COLO829 (cell line): ENCODE measurements at regions not wholly inside any gene's neighbourhood (a gene's known extent, or its start where the extent isn't known, plus 50 kb on each side); places are given as distances from the start of the nearest gene placed in this dataset.
"Not testable (repeated sequence)": the region's sequence is repeated elsewhere in the genome, so short reads cannot be mapped to it uniquely, and the experiment has no call there.

ENCODE experiments used
- DNase-seq: peaks from one replicate; pipeline ENCODE4 v3.0.0; 2012; ENCODE audit warnings: low spot score

GRCh38 chr5:30368064-30368463 lies 825.4 kb upstream of the CDH6 start:
- DNase-seq: no peak

DNA sequence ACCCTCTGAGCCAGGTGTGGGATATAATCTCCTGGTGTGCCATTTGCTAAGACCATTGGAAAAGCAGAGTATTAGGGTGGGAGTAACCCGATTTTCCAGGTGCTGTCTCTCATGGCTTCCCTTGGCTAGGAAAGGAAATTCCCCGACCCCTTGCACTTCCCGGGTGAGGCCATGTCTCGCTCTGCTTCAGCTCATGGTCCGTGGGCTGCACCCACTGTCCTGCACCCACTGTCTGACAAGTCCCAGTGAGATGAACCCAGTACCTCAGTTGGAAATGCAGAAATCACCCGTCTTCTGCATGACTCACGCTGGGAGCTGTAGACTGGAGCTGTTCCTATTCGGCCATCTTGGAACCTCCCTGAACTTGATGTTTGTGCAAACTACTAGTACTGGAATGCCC lies 828.5 kb upstream of the CDH6 start:
- not testable (repeated sequence) for DNase-seq

- DNase-seq: no peak
These were observed 836.1 kb upstream of the CDH6 start for GRCh38 chr5:30357371-30357770.

DNA sequence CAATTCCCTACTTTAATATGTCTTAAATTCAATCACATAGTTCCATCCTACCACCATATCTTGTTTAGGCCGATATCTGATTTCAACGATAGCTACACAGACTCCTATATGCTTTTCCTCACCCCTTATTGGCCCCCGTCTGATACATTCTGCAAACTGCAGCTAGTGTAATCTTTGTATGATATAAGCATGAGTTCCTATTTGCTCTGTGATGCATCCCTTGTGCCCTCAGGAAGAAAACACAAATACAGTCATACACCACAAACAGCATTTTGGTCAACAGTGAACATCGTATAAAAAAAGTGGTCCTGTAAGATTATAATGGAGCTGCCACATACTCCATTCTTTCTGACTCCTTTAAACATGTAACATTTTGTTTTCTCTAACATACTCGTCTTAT lies 837.8 kb upstream of the CDH6 start:
- no peak for DNase-seq

GRCh38 chr5:30347858-30348257 lies 845.6 kb upstream of the CDH6 start:
- DNase-seq: no peak

DNA sequence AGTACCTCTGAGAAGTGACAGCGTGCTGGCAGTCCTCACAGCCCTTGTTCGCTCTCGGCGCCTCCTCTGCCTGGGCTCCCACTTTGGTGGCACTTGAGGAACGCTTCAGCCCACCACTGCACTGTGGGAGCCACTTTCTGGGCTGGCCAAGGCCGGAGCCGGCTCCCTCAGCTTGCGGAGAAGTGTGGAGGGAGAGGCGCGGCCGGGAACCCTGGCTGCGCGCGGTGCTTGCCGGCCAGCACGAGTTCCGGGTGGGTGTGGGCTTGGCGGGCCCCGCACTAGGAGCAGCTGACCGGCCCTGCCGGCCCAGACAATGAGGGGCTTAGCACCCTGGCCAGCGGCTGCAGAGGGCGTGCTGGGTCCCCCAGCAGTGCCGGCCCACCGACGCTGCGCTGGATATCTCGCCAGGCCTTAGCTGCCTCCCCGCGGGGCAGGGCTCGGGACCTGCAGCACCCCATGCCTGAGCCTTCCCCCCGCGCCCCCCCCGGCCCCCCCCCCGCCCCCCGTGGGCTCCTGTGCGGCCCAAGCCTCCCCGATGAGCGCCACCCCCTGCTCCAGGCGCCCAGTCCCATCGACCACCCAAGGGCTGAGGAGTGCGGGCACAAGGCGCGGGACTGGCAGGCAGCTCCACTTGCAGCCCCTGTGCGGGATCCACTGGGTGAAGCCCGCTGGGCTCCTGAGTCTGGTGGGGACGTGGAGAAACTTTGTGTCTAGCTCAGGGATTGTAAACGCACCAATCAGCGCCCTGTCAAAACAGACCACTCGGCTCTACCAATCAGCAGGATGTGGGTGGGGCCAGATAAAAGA lies 847.7 kb upstream of the CDH6 start:
- not testable (repeated sequence) for DNase-seq

DNA sequence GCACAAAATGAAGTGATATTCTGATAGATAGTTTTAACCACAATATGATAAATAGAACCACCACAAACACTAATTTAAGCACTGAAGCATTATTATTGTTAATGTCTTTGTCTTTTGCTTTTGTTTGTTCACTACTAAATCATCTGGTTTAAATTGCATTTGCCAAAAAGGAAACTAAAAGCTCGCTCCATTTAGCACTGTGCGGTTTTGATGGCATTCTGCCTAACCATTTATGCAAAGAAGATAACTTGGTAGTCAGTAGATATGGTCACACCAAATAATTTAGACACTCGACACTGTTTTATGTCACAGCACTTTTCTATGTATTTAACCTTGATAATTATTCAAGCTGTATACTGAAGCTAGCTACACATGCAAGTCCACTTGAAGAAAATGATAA lies 849.8 kb upstream of the CDH6 start:
- DNase-seq: no peak

DNA sequence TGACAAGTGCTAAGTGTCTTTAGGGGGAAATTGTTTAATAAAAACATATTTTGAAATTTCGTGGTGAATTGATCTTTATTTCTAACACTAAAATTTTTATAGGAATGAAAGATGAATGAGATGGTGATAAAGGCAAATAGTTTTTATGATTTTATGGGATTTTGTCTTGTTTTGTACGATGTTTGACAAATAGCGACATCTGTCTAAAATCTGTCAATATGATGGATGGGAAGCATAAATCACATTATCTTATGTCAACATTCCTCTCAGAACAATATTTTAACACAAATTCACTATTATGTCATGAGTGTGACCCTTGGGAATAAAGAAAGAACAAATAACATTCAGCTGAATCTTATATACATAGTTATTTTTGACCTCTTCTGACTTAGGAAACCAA lies 852.0 kb upstream of the CDH6 start:
- no peak for DNase-seq

- no peak for DNase-seq
These were observed 856.4 kb upstream of the CDH6 start for GRCh38 chr5:30337084-30337573.

- DNase-seq: no peak
These were observed 862.0 kb upstream of the CDH6 start for GRCh38 chr5:30331534-30331933.

DNA sequence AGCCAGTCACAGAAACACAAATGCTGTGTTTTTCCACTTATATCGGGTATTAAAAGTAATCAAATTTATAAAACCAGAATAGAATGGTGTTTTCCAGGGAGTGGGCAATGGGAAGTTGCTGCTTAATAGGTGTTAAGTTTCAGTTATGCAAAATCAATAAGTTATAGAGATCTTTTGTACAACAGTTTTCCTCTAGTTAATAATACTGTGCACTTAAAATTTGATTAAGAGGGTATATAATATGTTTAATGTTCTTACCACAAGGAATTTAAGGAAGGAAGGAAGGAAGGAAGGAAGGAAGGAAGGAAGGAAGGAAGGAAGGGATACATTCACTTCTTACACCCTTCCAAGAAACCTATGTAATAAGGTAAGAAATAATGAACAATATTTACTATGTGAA lies 867.7 kb upstream of the CDH6 start:
- DNase-seq: no peak

DNA sequence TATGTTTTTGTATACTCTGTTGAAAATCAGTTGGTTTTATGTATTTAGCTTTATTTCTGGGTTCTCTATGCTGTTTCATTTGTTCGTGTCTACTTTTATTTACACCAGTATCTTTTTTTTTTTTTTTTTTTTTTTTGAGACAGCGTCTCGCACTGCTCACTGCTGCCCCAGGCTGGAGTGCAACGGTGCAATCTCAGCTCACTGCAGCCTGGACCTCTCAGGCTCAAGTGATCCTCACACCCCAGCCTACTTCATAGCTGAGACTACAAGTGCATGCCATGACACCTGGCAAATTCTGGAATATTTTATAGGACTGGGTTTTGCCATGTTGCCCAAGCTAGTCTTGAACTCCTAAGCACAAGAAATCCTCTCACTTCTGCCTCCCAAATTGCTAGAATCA lies 869.4 kb upstream of the CDH6 start:
- no peak for DNase-seq

GRCh38 chr5:30287890-30288289 lies 905.6 kb upstream of the CDH6 start:
- no peak for DNase-seq

GRCh38 chr5:30279237-30279636 lies 914.2 kb upstream of the CDH6 start:
- DNase-seq: no peak

DNA sequence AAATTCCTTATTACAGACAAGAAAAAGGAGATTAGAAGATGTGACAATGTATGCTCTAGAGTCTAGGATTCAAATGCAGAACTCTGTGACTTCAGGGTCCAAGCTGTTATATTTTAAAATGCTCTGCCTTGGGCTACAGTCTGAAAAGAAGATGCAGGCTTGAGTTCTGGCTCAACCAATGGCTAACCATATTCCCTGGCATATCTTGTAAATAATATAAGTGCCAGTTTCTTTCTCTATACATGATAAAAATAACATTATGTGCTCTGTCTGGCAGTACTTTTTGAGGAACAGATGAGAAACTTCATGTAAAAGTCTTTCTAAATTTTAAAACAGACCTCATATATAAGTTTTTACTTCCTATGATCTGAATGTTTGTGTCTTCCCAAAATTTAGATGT lies 926.5 kb upstream of the CDH6 start:
- no peak for DNase-seq

DNA sequence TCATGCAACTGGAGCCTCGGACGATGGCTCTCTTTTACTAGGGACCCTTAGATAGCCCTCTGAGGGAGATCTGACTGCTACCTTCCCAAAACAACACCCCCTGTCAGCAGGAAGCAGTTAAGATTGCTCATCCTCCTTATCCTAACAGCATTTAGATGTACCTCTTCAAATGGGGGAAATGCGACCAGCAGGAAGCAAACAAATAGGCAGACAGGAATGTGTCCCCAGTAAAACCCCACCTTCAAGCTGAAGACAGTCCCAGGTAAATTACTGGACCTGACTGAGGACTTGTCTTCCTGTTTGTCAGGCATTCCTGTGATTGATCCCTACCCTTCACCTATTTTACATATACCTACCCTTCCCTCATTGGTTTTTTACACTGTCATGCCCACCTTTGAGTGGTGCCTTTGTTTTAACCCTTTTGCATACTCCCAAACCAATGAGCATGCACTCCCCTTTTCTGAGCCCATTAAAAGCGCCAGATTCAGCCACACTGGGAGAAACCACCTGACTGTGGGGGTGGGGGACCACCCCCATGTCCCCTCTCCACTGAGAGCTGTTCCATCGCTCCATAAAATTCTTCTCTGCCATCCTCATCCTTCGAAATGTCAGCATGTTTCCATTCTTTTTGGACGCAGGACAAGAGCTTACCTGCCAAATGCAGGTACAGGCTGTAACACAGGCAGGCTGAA lies 954.0 kb upstream of the CDH6 start:
- no peak for DNase-seq

DNA sequence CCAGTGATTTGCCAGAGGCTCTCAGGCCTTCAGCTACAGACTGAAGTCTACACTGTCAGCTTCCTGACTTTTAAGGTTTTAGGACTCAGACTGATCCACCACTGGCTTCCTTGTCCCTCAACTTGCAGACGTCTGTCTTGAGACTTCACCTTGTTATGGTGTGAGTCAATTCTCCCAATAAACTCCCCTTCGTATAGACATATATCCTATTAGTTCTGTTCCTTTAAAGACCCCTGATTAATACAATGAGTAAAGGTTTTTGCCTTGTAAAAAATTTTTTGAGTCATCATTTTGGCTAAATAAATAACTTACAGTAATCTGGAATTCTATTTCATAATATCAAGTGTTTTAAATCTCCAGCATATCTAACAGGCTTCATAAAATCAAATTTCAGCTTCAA lies 956.3 kb upstream of the CDH6 start:
- DNase-seq: no peak

DNA sequence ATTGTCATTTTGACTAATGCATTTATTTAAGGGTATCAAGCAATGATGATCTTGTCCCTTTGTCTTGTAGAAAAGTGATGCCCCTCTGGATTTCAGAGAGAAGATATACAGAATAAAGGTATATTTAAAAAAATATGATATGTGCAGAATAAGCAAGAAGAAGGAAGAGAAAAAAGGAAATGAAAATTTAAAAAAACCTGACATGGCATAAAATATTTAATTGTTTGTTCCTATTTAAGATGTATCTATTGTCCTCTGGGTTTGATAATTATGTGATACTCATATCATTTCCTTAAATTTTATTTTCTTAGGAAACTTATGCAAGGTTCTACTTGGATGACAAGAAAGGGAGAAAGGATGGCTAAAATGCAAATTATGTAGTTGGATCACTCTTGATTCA lies 983.7 kb upstream of the CDH6 start:
- no peak for DNase-seq

- DNase-seq: no peak
These were observed 995.8 kb upstream of the CDH6 start for GRCh38 chr5:30197662-30198061.

- no peak for DNase-seq
These were observed 998.5 kb upstream of the CDH6 start for GRCh38 chr5:30195036-30195435.

DNA sequence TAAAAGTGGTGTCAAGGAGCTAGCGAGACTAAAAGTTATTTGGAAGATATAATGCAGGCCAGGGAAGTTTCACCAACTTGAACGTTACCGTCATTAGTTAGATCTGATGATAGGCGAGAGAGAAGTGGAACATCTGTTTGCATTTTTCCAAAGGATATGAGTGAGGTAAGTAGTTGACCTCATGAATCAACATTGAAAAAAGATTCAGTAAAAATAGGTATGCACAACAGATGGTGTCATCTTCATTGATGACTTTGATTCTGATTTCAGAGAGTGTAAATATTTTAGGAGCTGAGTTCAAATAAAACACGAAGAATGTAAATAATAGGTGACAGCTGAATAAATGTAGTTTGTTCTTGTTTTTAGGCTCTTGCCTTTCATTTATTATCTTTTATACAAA lies 998.9 kb upstream of the CDH6 start:
- no peak for DNase-seq

DNA sequence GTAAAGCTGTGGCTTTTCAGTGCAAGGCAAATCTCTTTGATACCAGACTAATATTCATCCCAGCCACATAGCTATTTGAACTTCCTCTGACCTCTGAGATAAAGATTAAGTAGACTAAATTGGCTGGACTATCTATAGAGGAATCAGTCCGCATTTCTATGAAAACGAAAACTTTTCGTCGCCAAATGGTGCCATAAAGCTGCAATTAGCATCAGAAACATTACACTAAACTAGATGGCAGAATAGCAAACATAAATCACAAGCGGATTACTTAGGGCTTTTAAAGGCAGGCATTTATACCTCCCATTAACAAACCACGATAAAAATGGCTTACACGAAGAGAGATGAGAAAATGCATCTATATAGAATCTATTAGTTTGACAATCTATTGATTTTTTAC lies 1009.7 kb upstream of the CDH6 start:
- DNase-seq: no peak

GRCh38 chr5:30156156-30156555 lies 1037.3 kb upstream of the CDH6 start:
- DNase-seq: no peak

GRCh38 chr5:30152431-30152830 lies 1041.1 kb upstream of the CDH6 start:
- no peak for DNase-seq
